Left ventricle myocardium inferior (tissue), 1 donor: ENCODE measurements at regions not wholly inside any gene's neighbourhood (a gene's known extent, or its start where the extent isn't known, plus 50 kb on each side); places are given as distances from the start of the nearest gene placed in this dataset.

Source experiments
- DNase-seq: peaks from one replicate; pipeline ENCODE4 v3.0.0-alpha.2; 2020
- H3K27ac ChIP-seq: fragments of 200-600 bp; replicated peaks from 2 replicates; pipeline ENCODE4 v1.8.0; 2021
- H3K27me3 ChIP-seq: fragments of 200-600 bp; 2 replicates; pipeline ENCODE4 v1.8.0; 2021; ENCODE audit warnings: low read depth
- H3K36me3 ChIP-seq: fragments of 200-600 bp; 2 replicates; pipeline ENCODE4 v1.8.0; 2021
- H3K4me1 ChIP-seq: fragments of 200-600 bp; 2 replicates; pipeline ENCODE4 v1.8.0; 2021
- H3K4me3 ChIP-seq: fragments of 200-600 bp; 2 replicates; pipeline ENCODE4 v1.8.0; 2021; ENCODE audit warnings: mild to moderate bottlenecking, moderate library complexity
- H3K9me3 ChIP-seq: fragments of 200-600 bp; replicated peaks from 2 replicates; pipeline ENCODE4 v1.8.0; 2021
- intact Hi-C: fragments of 100-400 bp; cut with micrococcal nuclease; formaldehyde crosslinking; loops from one replicate; pipeline ENCODE4 v1.11.0; 2022
- TF ChIP-seq, protein P1 (sequence below): fragments of 200-600 bp; IDR thresholded peaks from 2 replicates; pipeline ENCODE4 v1.8.0; 2021; ENCODE audit warnings: antibody characterized with exemption, mild to moderate bottlenecking, borderline replicate concordance
- donor health status: DM: no; HTN: yes; CAD: no; lungs with severe emphysema.

DNA sequence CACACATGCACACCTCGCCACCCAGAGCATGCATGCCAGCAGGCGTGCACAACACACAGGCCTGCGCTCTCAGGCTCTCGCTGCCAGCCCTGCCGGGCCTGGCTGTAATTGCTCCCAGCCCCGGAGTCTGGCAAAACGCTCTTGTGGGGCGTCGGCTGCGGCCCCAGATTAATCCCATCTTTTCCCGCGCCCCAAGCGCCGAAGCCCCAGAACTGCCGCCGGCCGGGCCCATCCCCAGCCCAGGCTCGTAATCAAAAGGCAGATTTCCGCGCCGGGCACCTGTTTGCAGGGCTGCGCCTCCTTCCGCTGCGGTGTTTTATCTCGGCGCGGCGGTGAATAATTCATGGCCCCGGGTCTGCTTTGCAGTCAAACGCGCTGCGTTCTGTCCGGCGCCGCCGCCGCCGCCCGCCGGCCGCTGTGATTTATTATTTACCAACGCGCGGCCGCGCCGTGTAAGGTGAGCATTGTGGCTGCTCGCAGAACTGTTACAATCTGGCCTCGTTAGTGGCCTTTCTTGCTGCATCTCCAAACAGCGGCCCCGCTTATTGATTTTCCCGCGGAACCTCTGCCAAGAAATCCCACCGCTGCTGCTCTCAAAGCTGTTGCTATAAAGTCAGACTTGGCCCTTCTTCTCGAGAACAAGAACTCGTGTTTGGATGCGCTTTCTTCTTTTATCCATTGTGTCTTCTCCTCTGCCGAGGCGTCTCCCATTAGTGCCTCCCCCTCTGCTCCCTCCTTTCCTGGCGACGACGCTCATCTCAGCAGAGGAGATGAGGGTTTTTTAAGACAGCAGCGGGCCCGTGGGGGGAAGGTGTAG, 126.1 kb downstream of the IRX5 start:
- intact Hi-C loops, result no loop called here
- H3K4me1 ChIP-seq, result peaks cover 8% of the 10 kb centered on the region
- no peak overlapping the region for H3K27ac ChIP-seq
- H3K27me3 ChIP-seq, result peaks cover 69% of the 10 kb centered on the region
- no peak for DNase-seq
- H3K36me3 ChIP-seq, result no peaks in the 10 kb centered on the region
- peak overlapping the region; percentile 61 for H3K4me3 ChIP-seq
- H3K9me3 ChIP-seq, result no peaks in the 10 kb centered on the region
- TF ChIP-seq, protein P1, sequence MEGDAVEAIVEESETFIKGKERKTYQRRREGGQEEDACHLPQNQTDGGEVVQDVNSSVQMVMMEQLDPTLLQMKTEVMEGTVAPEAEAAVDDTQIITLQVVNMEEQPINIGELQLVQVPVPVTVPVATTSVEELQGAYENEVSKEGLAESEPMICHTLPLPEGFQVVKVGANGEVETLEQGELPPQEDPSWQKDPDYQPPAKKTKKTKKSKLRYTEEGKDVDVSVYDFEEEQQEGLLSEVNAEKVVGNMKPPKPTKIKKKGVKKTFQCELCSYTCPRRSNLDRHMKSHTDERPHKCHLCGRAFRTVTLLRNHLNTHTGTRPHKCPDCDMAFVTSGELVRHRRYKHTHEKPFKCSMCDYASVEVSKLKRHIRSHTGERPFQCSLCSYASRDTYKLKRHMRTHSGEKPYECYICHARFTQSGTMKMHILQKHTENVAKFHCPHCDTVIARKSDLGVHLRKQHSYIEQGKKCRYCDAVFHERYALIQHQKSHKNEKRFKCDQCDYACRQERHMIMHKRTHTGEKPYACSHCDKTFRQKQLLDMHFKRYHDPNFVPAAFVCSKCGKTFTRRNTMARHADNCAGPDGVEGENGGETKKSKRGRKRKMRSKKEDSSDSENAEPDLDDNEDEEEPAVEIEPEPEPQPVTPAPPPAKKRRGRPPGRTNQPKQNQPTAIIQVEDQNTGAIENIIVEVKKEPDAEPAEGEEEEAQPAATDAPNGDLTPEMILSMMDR, result no peak

GRCh38 chr16:55057866-55058265, 127.2 kb downstream of the IRX5 start:
- TF ChIP-seq, protein P1, result no peak
- peaks cover 63% of the 10 kb centered on the region for H3K27me3 ChIP-seq

DNA sequence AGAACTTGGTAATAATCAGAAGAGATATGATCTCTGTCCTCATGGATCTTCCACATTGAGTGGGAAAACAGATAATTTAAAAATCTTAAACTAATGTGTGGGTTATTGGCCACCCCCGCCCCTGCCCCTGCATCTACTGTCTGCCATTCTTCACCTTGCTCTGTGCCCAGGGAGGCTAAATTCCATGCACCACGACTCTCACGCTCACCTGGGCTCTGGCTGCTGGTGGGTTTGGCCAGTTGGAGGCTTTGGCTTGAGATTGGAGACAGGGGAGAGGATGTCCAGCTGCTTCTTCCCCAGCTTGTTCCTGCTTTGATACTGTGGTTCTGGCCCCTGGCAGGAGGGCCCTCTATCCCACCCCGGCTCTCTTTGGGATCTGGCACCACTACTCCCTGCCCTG, 127.9 kb downstream of the IRX5 start:
- Histone ChIP-seq H3K27ac (no peak overlapping the region), H3K4me3 (no peak overlapping the region), H3K4me1 (peaks cover 8% of the 10 kb centered on the region), H3K36me3 (no peaks in the 10 kb centered on the region), H3K27me3 (peaks cover 64% of the 10 kb centered on the region), H3K9me3 (no peaks in the 10 kb centered on the region)
- DNase-seq, result no peak
- intact Hi-C loops, result no loop called here
- TF ChIP-seq, protein P1, result no peak

More at GRCh38 chr16:55057866-55058265, 127.2 kb downstream of the IRX5 start:
- H3K36me3 ChIP-seq, result no peaks in the 10 kb centered on the region
- no peak overlapping the region for H3K27ac ChIP-seq
- intact Hi-C loops, result no loop called here
- H3K4me3 ChIP-seq, result no peak overlapping the region
- peaks cover 8% of the 10 kb centered on the region for H3K4me1 ChIP-seq
- H3K9me3 ChIP-seq, result no peaks in the 10 kb centered on the region
- DNase-seq, result no peak

DNA sequence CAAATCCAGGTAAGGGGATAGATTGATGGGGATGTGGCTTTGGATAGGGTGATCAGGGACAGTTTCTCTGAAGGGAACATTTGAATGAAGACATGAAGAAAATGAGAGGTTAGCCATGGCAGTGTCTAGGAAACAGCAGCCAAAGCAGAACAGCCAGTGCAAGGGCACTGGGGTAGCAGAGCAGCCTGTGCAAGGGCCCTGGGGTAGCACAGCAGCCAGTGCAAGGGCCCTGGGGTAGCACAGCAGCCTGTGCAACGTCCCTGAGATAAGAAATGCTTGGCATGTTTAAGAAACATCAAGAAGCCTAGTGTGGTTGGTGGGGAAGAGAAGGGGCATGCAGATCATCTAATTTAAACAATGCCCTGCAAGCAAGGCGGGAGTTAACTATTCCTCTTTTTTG, 128.5 kb downstream of the IRX5 start:
- Histone ChIP-seq H3K9me3 (no peaks in the 10 kb centered on the region), H3K4me3 (no peak overlapping the region), H3K27ac (no peak overlapping the region), H3K36me3 (no peaks in the 10 kb centered on the region), H3K4me1 (peaks cover 8% of the 10 kb centered on the region), H3K27me3 (peaks cover 59% of the 10 kb centered on the region)
- TF ChIP-seq, protein P1, result no peak
- no peak for DNase-seq
- intact Hi-C loops, result no loop called here

- TF ChIP-seq, protein P1, result no peak
- Histone ChIP-seq H3K4me1 (peaks cover 8% of the 10 kb centered on the region), H3K27me3 (peaks cover 39% of the 10 kb centered on the region), H3K4me3 (no peak overlapping the region), H3K36me3 (no peaks in the 10 kb centered on the region), H3K27ac (no peak overlapping the region), H3K9me3 (peaks cover 6% of the 10 kb centered on the region)
- intact Hi-C loops, result no loop called here
- DNase-seq, result no peak
Measured at GRCh38 chr16:55061126-55061525, 130.5 kb downstream of the IRX5 start.
